AG08395 (cell line): ENCODE measurements at regions not wholly inside any gene's neighbourhood (a gene's known extent, or its start where the extent isn't known, plus 50 kb on each side); places are given as distances from the start of the nearest gene placed in this dataset.
"Not testable (repeated sequence)": the region's sequence is repeated elsewhere in the genome, so short reads cannot be mapped to it uniquely, and the experiment has no call there.

ENCODE experiments used
- DNase-seq: peaks from one replicate; pipeline ENCODE4 v3.0.0; 2012; ENCODE audit warnings: mixed read lengths, low spot score

- no peak for DNase-seq
These were observed 273.8 kb upstream of the RPS23 start for GRCh38 chr5:82551840-82552385.

DNA sequence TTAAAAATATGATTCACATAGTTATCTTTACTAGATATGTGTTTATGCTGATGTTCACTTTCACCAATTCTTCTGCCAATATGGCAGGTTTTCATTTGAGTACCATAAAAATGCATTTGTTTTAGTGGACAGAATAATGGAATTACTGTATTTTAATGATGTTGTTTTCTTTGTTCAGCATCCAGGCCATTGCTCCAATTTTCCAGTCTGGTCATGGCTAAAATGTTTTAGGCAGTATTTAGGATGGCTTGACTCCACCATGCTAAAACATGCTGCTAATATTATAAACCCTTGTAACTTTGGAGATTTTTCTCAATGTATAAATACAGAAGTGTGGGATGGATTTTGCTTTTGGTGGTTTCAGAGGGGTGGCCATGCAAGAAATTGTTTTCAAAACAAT, 273.0 kb upstream of the RPS23 start:
- DNase-seq, result no peak

- no peak for DNase-seq
These were observed 271.1 kb upstream of the RPS23 start for GRCh38 chr5:82549263-82549662.

DNA sequence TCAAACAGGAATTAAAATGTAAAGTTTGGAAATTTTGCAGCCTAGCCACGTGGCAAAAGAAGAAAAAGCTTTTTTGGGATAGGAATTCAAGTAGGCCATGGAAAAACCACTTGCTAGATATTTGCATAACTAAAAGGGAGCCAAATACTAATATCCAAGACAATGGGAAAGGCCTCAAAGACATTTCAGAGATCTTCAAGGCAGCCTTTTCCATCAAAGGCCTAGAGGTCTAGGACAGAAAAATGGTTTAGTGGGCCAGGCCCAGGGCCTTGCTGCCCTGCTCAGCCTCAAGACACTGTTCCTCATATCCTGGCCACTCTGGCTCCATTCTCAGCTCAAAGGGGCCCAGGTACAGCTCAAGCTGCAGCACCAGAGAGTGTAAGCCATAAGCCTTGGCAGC, 265.9 kb upstream of the RPS23 start:
- DNase-seq, result no peak

GRCh38 chr5:82540301-82540700, 262.1 kb upstream of the RPS23 start:
- no peak for DNase-seq

- peak; percentile 16 for DNase-seq
These were observed 260.3 kb upstream of the RPS23 start for GRCh38 chr5:82538339-82539034.

DNA sequence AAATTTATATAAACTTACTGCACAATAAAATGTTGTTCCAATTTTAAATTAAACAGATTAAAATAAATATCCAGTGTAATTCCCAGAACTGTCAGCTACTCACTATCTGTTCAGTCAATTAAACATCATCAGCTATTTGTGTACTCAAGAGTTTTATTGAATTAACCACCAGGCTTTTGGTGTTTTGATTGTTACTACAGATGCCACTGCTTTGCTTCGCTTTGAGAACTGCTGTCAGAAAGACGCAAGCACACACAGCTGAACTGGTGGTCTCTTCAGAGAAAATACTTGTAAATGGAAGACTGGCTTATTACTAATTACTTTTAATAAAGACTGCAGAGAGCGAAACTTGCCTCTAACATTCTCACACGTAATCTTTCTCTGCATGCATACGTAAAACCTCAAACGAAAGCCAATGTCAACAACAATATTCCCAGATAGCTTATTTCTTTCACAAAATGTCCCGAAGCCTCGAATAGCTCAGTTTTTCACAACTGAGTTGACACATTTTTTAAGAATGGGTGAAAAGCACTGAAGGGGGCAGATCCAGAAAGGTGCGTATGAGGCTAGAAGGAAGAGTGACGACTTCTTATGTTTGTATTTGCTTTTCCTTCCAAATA, 259.6 kb upstream of the RPS23 start:
- no peak for DNase-seq

- DNase-seq, result no peak
These were observed 256.8 kb upstream of the RPS23 start for GRCh38 chr5:82534986-82535385.

GRCh38 chr5:82532075-82532474, 253.9 kb upstream of the RPS23 start:
- DNase-seq, result not testable (repeated sequence)

GRCh38 chr5:82526540-82526939, 248.4 kb upstream of the RPS23 start:
- no peak for DNase-seq

GRCh38 chr5:82525626-82526025, 247.5 kb upstream of the RPS23 start:
- DNase-seq, result no peak

- DNase-seq, result no peak
These were observed 245.5 kb upstream of the RPS23 start for GRCh38 chr5:82523633-82524032.

DNA sequence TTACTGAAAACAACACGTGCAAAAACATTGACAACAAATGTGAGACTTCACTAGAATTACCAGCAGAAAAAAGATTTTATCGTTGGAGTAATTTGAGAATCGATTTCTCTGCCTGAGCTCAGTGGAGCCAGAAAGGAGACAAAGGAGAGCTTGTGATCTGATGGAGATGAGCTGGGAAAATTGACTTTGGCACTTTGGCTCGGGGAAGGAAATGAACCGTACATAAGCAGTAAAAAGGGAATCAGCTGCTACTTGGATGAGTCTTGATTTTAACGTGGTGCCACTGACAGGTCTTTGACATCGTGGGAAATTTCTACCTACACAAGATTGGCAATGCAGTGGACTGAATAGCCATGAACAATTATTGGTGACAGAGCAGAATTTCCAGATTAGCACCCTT, 244.7 kb upstream of the RPS23 start:
- no peak for DNase-seq

GRCh38 chr5:82521431-82522051, 243.4 kb upstream of the RPS23 start:
- no peak for DNase-seq

GRCh38 chr5:82519558-82519957, 241.4 kb upstream of the RPS23 start:
- DNase-seq, result no peak

GRCh38 chr5:82517544-82518075, 239.5 kb upstream of the RPS23 start:
- DNase-seq, result no peak

- no peak for DNase-seq
These were observed 235.6 kb upstream of the RPS23 start for GRCh38 chr5:82513738-82514137.

DNA sequence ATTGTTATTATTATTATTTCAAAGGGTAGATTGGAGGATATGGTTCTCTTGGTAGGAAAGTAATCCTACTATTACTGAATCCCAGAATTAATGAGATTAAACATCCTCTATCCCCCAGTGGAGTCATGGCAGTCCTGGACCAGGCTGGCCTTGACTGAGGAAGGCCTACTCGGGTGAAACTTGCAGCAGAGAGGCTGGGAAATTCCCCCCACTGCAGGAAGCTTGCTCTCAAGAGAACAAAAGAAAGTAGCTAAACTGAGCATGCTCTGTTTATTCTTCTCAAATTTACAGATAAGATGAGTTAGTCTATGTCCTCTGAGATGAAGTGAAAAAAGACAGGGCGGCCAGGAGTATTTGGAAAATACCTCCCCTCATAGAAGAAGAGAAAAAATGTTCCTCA, 233.9 kb upstream of the RPS23 start:
- no peak for DNase-seq

DNA sequence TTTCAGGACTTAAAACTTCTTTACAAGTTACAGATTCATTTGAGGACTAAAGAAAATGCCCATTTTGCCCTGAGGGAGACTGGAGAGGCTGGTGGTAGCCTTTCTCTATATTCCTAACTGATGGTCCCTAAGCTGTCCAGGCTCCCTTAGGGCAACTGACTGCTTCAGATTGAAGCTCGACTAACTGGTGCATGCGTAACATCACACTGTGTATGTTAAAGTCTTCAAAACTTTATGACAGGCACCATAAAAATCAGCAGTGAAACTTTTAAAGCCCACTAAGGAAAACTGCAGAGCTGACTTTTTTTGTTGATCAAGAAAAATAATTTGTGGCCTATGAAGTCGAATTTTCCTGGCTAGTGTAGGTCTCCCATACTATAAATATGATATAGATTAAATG, 233.0 kb upstream of the RPS23 start:
- no peak for DNase-seq

DNA sequence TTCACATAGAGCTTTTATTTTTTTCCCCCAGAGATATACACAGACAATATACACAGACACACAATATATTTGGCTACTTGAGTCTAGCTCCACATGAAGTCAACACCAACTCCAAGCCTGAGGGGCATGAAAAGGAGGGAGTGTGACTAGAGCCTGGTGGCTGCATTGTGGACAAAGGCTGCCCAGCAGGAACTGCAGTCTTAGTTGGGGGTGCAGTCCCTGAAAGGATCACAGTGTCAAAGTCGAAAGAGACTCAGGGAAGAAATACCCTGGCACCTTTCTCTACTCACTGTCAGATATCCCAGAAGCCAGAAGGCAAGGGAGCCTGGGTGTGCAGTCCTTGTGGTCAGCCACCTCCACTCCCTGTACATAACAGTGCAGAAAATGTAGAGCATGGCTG, 231.6 kb upstream of the RPS23 start:
- DNase-seq, result no peak

DNA sequence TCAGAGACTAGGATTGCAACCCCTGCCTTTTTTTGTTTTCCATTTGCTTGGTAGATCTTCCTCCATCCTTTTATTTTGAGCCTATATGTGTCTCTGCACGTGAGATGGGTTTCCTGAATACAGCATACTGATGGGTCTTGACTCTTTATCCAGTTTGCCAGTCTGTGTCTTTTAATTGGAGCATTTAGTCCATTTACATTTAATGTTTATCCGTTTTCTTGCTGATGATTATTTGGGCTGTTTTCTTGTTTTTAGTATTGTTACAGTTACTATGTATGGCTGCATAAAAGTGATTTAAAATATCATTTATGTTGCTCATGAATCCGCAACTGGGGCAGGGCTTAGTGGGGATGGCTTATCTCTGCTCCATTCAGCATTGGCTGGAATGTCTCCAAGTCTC, 228.2 kb upstream of the RPS23 start:
- not testable (repeated sequence) for DNase-seq

DNA sequence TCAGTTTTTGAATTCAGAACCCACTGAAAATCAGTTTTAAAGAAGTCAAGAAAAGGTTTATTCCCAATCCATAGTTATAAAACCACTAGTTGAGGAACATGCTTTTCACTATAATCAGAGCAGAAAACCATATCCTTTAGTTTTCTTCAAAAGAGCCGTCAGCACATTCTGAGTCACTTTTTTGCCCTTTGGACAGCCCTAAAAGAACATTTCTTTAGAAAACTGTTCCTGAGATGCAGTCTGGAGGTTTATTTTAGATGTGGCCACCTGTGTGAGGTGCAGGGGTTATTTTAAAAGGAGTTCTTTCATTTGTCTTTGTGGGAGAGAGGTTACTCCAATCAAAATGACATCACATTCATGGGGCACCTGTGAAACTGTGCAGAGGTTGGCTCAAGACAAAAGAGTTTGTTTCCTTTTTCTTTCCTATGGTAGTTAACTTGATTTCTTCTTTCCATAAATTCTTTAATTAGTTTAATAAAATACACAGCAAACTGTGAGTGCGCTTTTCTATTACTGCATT, 221.6 kb upstream of the RPS23 start:
- DNase-seq, result no peak

- DNase-seq, result no peak
These were observed 219.1 kb upstream of the RPS23 start for GRCh38 chr5:82497242-82497641.
